ENCODE measurements at regions not wholly inside any gene's neighbourhood (a gene's known extent, or its start where the extent isn't known, plus 50 kb on each side); places are given as distances from the start of the nearest gene placed in this dataset.

- Histone ChIP-seq H3K27me3 (peaks cover 0 to 4% (median 0%) of the 10 kb centered on the region in 4 donors), H3K4me1 (no peaks in the 10 kb centered on the region), H3K27ac (replicated peaks in 1 of 4) (no peak overlapping the region), H3K36me3 (no peaks in the 10 kb centered on the region), H3K9me3 (no peaks in the 10 kb centered on the region), H3K4me3 (no peak overlapping the region)
- 92% methylated on average over 4 of the region's 4 CpGs for WGBS
- DNase-seq (ENCODE audit: extremely low spot score): no peak
- TF ChIP-seq EP300 (IDR thresholded peaks at IDR 0.05): no peak
- TF ChIP-seq CTCF (IDR thresholded peaks at IDR 0.05): no peak
- TF ChIP-seq POLR2AphosphoS5 (IDR thresholded peaks at IDR 0.05): no peak
- no peak for TF ChIP-seq POLR2A (IDR thresholded peaks at IDR 0.05; ENCODE audit: low read depth)
- intact Hi-C loops (cut with DNase I): no loop called here
Observed at GRCh38 chr10:113316506-113316905, 236.3 kb upstream of the HABP2 start.

GRCh38 chr10:113317489-113317888 is 235.4 kb upstream of the HABP2 start:
- whole genome bisulfite sequencing: 73% methylated on average over 10 of the region's 10 CpGs
- Histone ChIP-seq H3K9me3 (no peaks in the 10 kb centered on the region), H3K27me3 (peaks cover 0 to 4% (median 0%) of the 10 kb centered on the region in 4 donors), H3K4me1 (no peaks in the 10 kb centered on the region), H3K36me3 (no peaks in the 10 kb centered on the region), H3K27ac (replicated peaks in 1 of 4) (no peak overlapping the region), H3K4me3 (no peak overlapping the region)
- intact Hi-C loops (cut with DNase I): no loop called here
- no peak for DNase-seq (ENCODE audit: extremely low spot score)
- TF ChIP-seq CTCF (IDR thresholded peaks at IDR 0.05) (no peak), POLR2A (IDR thresholded peaks at IDR 0.05; ENCODE audit: low read depth) (no peak), POLR2AphosphoS5 (IDR thresholded peaks at IDR 0.05) (no peak), EP300 (IDR thresholded peaks at IDR 0.05) (no peak)

GRCh38 chr10:113319479-113319878 is 233.4 kb upstream of the HABP2 start:
- WGBS: 79% methylated on average over 3 of the region's 3 CpGs
- intact Hi-C loops (cut with DNase I): no loop called here
- no peak for DNase-seq (ENCODE audit: extremely low spot score)
- Histone ChIP-seq H3K27me3 (peaks cover 0 to 4% (median 0%) of the 10 kb centered on the region in 4 donors), H3K4me1 (no peaks in the 10 kb centered on the region), H3K9me3 (no peaks in the 10 kb centered on the region), H3K4me3 (no peak overlapping the region), H3K36me3 (no peaks in the 10 kb centered on the region), H3K27ac (replicated peaks in 1 of 4) (no peak overlapping the region)
- TF ChIP-seq POLR2AphosphoS5 (IDR thresholded peaks at IDR 0.05) (no peak), CTCF (IDR thresholded peaks at IDR 0.05) (no peak)

GRCh38 chr10:113320211-113320610 is 232.6 kb upstream of the HABP2 start:
- 88% methylated on average over 8 of the region's 8 CpGs for WGBS
- no peak for DNase-seq (ENCODE audit: extremely low spot score)
- Histone ChIP-seq H3K4me1 (no peaks in the 10 kb centered on the region), H3K9me3 (no peaks in the 10 kb centered on the region), H3K27ac (replicated peaks in 1 of 4) (no peak overlapping the region), H3K27me3 (peaks cover 0 to 4% (median 0%) of the 10 kb centered on the region in 4 donors), H3K4me3 (no peak overlapping the region), H3K36me3 (no peaks in the 10 kb centered on the region)
- intact Hi-C loops (cut with DNase I): no loop called here
- TF ChIP-seq POLR2AphosphoS5 (IDR thresholded peaks at IDR 0.05): no peak
- TF ChIP-seq EP300 (IDR thresholded peaks at IDR 0.05): no peak
- no peak for TF ChIP-seq CTCF (IDR thresholded peaks at IDR 0.05)
- TF ChIP-seq POLR2A (IDR thresholded peaks at IDR 0.05; ENCODE audit: low read depth): no peak

GRCh38 chr10:113320987-113321386 is 231.9 kb upstream of the HABP2 start:
- Histone ChIP-seq H3K4me3 (no peak overlapping the region), H3K27me3 (peaks cover 0 to 4% (median 0%) of the 10 kb centered on the region in 4 donors), H3K27ac (replicated peaks in 1 of 4) (no peak overlapping the region), H3K9me3 (no peaks in the 10 kb centered on the region), H3K36me3 (no peaks in the 10 kb centered on the region), H3K4me1 (peaks cover 0 to 1% (median under 1%) of the 10 kb centered on the region in 4 donors)
- 71% methylated on average over 6 of the region's 6 CpGs for WGBS
- intact Hi-C loops (cut with DNase I): no loop called here
- TF ChIP-seq POLR2AphosphoS5 (IDR thresholded peaks at IDR 0.05): no peak
- TF ChIP-seq CTCF (IDR thresholded peaks at IDR 0.05): no peak
- TF ChIP-seq POLR2A (IDR thresholded peaks at IDR 0.05; ENCODE audit: low read depth): no peak
- TF ChIP-seq EP300 (IDR thresholded peaks at IDR 0.05): no peak
- no peak for DNase-seq (ENCODE audit: extremely low spot score)

Data from esophagus muscularis mucosa (tissue), 4 donors.